Liver (tissue), 3 donors: ENCODE measurements at regions not wholly inside any gene's neighbourhood (a gene's known extent, or its start where the extent isn't known, plus 50 kb on each side); places are given as distances from the start of the nearest gene placed in this dataset.

Experiments
- GABPA ChIP-seq, 2 donors: IDR thresholded peaks in 1 of 2; conservative IDR thresholded peaks in 1 of 2; 2 replicates each; pipeline ENCODE4 v1.6.1; 2016; ENCODE audit warnings: antibody characterized with exemption in 2 of 2, mild to moderate bottlenecking in 1 of 2, moderate library complexity in 1 of 2
- HNF4A ChIP-seq, 2 donors: conservative IDR thresholded peaks; 2 replicates each; pipeline ENCODE4 v1.6.1; 2016; ENCODE audit warnings: antibody characterized with exemption in 2 of 2, mild to moderate bottlenecking in 2 of 2
- JUND ChIP-seq, 2 donors: IDR thresholded peaks; 2 replicates each; pipeline ENCODE4 v1.6.1; 2016; ENCODE audit warnings: antibody characterized with exemption in 2 of 2
- NR2F2 ChIP-seq: IDR thresholded peaks from 2 replicates; pipeline ENCODE4 v1.6.1; 2016; ENCODE audit warnings: antibody characterized with exemption
- RAD21 ChIP-seq, 2 donors: IDR thresholded peaks; 2 replicates each; pipeline ENCODE4 v1.6.1; 2016; ENCODE audit warnings: antibody characterized with exemption in 2 of 2, mild to moderate bottlenecking in 2 of 2
- RXRA ChIP-seq, 2 donors: IDR thresholded peaks; 2 replicates each; pipeline ENCODE4 v1.6.1; 2017 to 2018; ENCODE audit warnings: antibody characterized with exemption in 2 of 2, mild to moderate bottlenecking in 1 of 2
- SP1 ChIP-seq: IDR thresholded peaks from 2 replicates; pipeline ENCODE4 v1.6.1; 2018; ENCODE audit warnings: antibody characterized with exemption, mild to moderate bottlenecking
- YY1 ChIP-seq: IDR thresholded peaks from 2 replicates; pipeline ENCODE4 v1.6.1; 2016; ENCODE audit warnings: antibody characterized with exemption, mild to moderate bottlenecking
- TF ChIP-seq, protein P1 (sequence below): IDR thresholded peaks from 2 replicates; pipeline ENCODE4 v1.6.1; 2016; ENCODE audit warnings: antibody characterized with exemption
- TF ChIP-seq, protein P2 (sequence below): IDR thresholded peaks from 2 replicates; pipeline ENCODE4 v1.6.1; 2016; ENCODE audit warnings: antibody characterized with exemption, mild to moderate bottlenecking
- TF ChIP-seq, protein P3 (sequence below): fragments of 150-350 bp; IDR thresholded peaks from 2 replicates; pipeline ENCODE4 v1.5.1; 2017; ENCODE audit warnings: improper control_type of control experiment, low read depth, low read length; ENCODE audit not compliant: missing input control
- TF ChIP-seq, protein P4 (sequence below): IDR thresholded peaks from 2 replicates; pipeline ENCODE4 v1.6.1; 2016; ENCODE audit warnings: antibody characterized with exemption
- donor health status: healthy.
- donor health status: healthy.

DNA sequence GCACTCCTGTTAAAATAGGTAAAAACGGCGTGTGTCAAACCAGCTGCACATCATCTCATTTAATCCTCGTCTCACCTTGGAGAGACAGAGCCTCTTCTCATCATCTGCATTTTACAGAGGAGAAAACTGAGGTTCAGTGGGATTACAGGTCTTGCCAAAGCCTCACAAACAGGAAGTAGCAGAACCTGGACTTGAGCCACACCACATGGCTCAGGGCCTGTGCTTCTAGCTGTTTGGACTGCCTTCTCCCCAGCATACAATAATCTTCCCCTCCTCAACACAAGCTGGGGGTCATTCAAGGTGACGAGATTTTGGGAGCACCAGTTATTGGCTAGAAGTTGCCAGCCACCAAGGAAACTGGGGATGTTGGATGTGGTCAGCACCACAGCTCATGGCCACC lies 167.9 kb upstream of the ZC3H12A start:
- TF ChIP-seq, protein P1, sequence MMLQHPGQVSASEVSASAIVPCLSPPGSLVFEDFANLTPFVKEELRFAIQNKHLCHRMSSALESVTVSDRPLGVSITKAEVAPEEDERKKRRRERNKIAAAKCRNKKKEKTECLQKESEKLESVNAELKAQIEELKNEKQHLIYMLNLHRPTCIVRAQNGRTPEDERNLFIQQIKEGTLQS = no peak
- TF ChIP-seq, protein P2, sequence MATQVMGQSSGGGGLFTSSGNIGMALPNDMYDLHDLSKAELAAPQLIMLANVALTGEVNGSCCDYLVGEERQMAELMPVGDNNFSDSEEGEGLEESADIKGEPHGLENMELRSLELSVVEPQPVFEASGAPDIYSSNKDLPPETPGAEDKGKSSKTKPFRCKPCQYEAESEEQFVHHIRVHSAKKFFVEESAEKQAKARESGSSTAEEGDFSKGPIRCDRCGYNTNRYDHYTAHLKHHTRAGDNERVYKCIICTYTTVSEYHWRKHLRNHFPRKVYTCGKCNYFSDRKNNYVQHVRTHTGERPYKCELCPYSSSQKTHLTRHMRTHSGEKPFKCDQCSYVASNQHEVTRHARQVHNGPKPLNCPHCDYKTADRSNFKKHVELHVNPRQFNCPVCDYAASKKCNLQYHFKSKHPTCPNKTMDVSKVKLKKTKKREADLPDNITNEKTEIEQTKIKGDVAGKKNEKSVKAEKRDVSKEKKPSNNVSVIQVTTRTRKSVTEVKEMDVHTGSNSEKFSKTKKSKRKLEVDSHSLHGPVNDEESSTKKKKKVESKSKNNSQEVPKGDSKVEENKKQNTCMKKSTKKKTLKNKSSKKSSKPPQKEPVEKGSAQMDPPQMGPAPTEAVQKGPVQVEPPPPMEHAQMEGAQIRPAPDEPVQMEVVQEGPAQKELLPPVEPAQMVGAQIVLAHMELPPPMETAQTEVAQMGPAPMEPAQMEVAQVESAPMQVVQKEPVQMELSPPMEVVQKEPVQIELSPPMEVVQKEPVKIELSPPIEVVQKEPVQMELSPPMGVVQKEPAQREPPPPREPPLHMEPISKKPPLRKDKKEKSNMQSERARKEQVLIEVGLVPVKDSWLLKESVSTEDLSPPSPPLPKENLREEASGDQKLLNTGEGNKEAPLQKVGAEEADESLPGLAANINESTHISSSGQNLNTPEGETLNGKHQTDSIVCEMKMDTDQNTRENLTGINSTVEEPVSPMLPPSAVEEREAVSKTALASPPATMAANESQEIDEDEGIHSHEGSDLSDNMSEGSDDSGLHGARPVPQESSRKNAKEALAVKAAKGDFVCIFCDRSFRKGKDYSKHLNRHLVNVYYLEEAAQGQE = no peak
- TF ChIP-seq GABPA (IDR thresholded peaks at IDR 0.05 in 1 of 2, conservative IDR thresholded peaks at IDR 0.05 in 1 of 2) (no peak), RAD21 (IDR thresholded peaks at IDR 0.05) (no peak), SP1 (no peak), RXRA (IDR thresholded peaks at IDR 0.05) (no peak), JUND (IDR thresholded peaks at IDR 0.05) (no peak), NR2F2 (no peak), HNF4A (conservative IDR thresholded peaks at IDR 0.05) (no peak), YY1 (no peak)
- TF ChIP-seq, protein P3, sequence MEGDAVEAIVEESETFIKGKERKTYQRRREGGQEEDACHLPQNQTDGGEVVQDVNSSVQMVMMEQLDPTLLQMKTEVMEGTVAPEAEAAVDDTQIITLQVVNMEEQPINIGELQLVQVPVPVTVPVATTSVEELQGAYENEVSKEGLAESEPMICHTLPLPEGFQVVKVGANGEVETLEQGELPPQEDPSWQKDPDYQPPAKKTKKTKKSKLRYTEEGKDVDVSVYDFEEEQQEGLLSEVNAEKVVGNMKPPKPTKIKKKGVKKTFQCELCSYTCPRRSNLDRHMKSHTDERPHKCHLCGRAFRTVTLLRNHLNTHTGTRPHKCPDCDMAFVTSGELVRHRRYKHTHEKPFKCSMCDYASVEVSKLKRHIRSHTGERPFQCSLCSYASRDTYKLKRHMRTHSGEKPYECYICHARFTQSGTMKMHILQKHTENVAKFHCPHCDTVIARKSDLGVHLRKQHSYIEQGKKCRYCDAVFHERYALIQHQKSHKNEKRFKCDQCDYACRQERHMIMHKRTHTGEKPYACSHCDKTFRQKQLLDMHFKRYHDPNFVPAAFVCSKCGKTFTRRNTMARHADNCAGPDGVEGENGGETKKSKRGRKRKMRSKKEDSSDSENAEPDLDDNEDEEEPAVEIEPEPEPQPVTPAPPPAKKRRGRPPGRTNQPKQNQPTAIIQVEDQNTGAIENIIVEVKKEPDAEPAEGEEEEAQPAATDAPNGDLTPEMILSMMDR = no peak
- TF ChIP-seq, protein P4, sequence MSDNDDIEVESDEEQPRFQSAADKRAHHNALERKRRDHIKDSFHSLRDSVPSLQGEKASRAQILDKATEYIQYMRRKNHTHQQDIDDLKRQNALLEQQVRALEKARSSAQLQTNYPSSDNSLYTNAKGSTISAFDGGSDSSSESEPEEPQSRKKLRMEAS = no peak
